ENCODE measurements at regions not wholly inside any gene's neighbourhood (a gene's known extent, or its start where the extent isn't known, plus 50 kb on each side); places are given as distances from the start of the nearest gene placed in this dataset.
"Not testable (repeated sequence)": the region's sequence is repeated elsewhere in the genome, so short reads cannot be mapped to it uniquely, and the experiment has no call there.

GRCh38 chr3:161641287-161641686 lies 144.7 kb downstream of the OTOL1 start:
- H3K9me3 Mint-ChIP-seq: peaks cover 3% of the 10 kb centered on the region
- H3K36me3 Mint-ChIP-seq (ENCODE audit: low read depth): no peaks in the 10 kb centered on the region
- no peak overlapping the region for H3K27ac Mint-ChIP-seq
- H3K27me3 Mint-ChIP-seq: no peaks in the 10 kb centered on the region
- H3K4me1 Mint-ChIP-seq (ENCODE audit: low read depth): no peaks in the 10 kb centered on the region
- no peak overlapping the region for H3K4me3 Mint-ChIP-seq

- H3K27ac Mint-ChIP-seq: no peak overlapping the region
These were observed 148.5 kb downstream of the OTOL1 start for GRCh38 chr3:161644891-161645635.

GRCh38 chr3:161647936-161648470 lies 151.4 kb downstream of the OTOL1 start:
- Mint-ChIP-seq H3K4me3 (no peak overlapping the region), H3K9me3 (peaks cover 3% of the 10 kb centered on the region), H3K36me3 (ENCODE audit: low read depth) (no peaks in the 10 kb centered on the region), H3K27ac (no peak overlapping the region), H3K27me3 (no peaks in the 10 kb centered on the region), H3K4me1 (ENCODE audit: low read depth) (no peaks in the 10 kb centered on the region)

More at GRCh38 chr3:161644891-161645635, 148.5 kb downstream of the OTOL1 start:
- Mint-ChIP-seq H3K4me1 (ENCODE audit: low read depth) (no peaks in the 10 kb centered on the region), H3K27me3 (no peaks in the 10 kb centered on the region), H3K4me3 (no peak overlapping the region), H3K36me3 (ENCODE audit: low read depth) (no peaks in the 10 kb centered on the region), H3K9me3 (peaks cover 3% of the 10 kb centered on the region)

GRCh38 chr3:161649900-161650484 lies 153.4 kb downstream of the OTOL1 start:
- no peak overlapping the region for H3K27ac Mint-ChIP-seq
- H3K4me1 Mint-ChIP-seq (ENCODE audit: low read depth): no peaks in the 10 kb centered on the region
- no peak overlapping the region for H3K4me3 Mint-ChIP-seq
- H3K27me3 Mint-ChIP-seq: no peaks in the 10 kb centered on the region
- H3K9me3 Mint-ChIP-seq: peaks cover 3% of the 10 kb centered on the region
- H3K36me3 Mint-ChIP-seq (ENCODE audit: low read depth): no peaks in the 10 kb centered on the region

- H3K4me1 Mint-ChIP-seq (ENCODE audit: low read depth): no peaks in the 10 kb centered on the region
- H3K36me3 Mint-ChIP-seq (ENCODE audit: low read depth): no peaks in the 10 kb centered on the region
- no peak overlapping the region for H3K4me3 Mint-ChIP-seq
- H3K27me3 Mint-ChIP-seq: no peaks in the 10 kb centered on the region
- no peaks in the 10 kb centered on the region for H3K9me3 Mint-ChIP-seq
- H3K27ac Mint-ChIP-seq: no peak overlapping the region
These were observed 161.2 kb downstream of the OTOL1 start for GRCh38 chr3:161657786-161658185.

GRCh38 chr3:161671141-161671540 lies 174.5 kb downstream of the OTOL1 start:
- no peak overlapping the region for H3K4me3 Mint-ChIP-seq
- peaks cover 10% of the 10 kb centered on the region for H3K9me3 Mint-ChIP-seq
- H3K27me3 Mint-ChIP-seq: no peaks in the 10 kb centered on the region
- H3K4me1 Mint-ChIP-seq (ENCODE audit: low read depth): no peaks in the 10 kb centered on the region
- no peaks in the 10 kb centered on the region for H3K36me3 Mint-ChIP-seq (ENCODE audit: low read depth)
- no peak overlapping the region for H3K27ac Mint-ChIP-seq

- Mint-ChIP-seq H3K27me3 (no peaks in the 10 kb centered on the region), H3K4me3 (no peak overlapping the region), H3K36me3 (ENCODE audit: low read depth) (no peaks in the 10 kb centered on the region), H3K27ac (no peak overlapping the region), H3K4me1 (ENCODE audit: low read depth) (no peaks in the 10 kb centered on the region), H3K9me3 (peaks cover 10% of the 10 kb centered on the region)
These were observed 175.9 kb downstream of the OTOL1 start for GRCh38 chr3:161672478-161672877.

- no peaks in the 10 kb centered on the region for H3K36me3 Mint-ChIP-seq (ENCODE audit: low read depth)
These were observed 177.3 kb downstream of the OTOL1 start for GRCh38 chr3:161673866-161674265.

GRCh38 chr3:161674402-161674801 lies 177.8 kb downstream of the OTOL1 start:
- H3K27me3 Mint-ChIP-seq: no peaks in the 10 kb centered on the region
- H3K4me1 Mint-ChIP-seq (ENCODE audit: low read depth): no peaks in the 10 kb centered on the region
- no peak overlapping the region for H3K27ac Mint-ChIP-seq
- H3K4me3 Mint-ChIP-seq: no peak overlapping the region
- no peaks in the 10 kb centered on the region for H3K36me3 Mint-ChIP-seq (ENCODE audit: low read depth)
- peaks cover 10% of the 10 kb centered on the region for H3K9me3 Mint-ChIP-seq

More at GRCh38 chr3:161673866-161674265, 177.3 kb downstream of the OTOL1 start:
- H3K27ac Mint-ChIP-seq: no peak overlapping the region
- H3K4me3 Mint-ChIP-seq: no peak overlapping the region
- no peaks in the 10 kb centered on the region for H3K27me3 Mint-ChIP-seq
- no peaks in the 10 kb centered on the region for H3K4me1 Mint-ChIP-seq (ENCODE audit: low read depth)
- peaks cover 10% of the 10 kb centered on the region for H3K9me3 Mint-ChIP-seq

GRCh38 chr3:161681831-161682230 lies 185.2 kb downstream of the OTOL1 start:
- H3K27me3 Mint-ChIP-seq; H3K9me3 Mint-ChIP-seq; H3K36me3 Mint-ChIP-seq (ENCODE audit: low read depth); H3K4me3 Mint-ChIP-seq; H3K27ac Mint-ChIP-seq; H3K4me1 Mint-ChIP-seq (ENCODE audit: low read depth): not testable (repeated sequence)

- Mint-ChIP-seq H3K27ac (no peak overlapping the region), H3K4me1 (ENCODE audit: low read depth) (no peaks in the 10 kb centered on the region), H3K36me3 (ENCODE audit: low read depth) (no peaks in the 10 kb centered on the region), H3K27me3 (no peaks in the 10 kb centered on the region), H3K9me3 (peaks cover 9% of the 10 kb centered on the region), H3K4me3 (no peak overlapping the region)
These were observed 186.1 kb downstream of the OTOL1 start for GRCh38 chr3:161682715-161683114.

GRCh38 chr3:161689584-161690298 lies 193.1 kb downstream of the OTOL1 start:
- H3K36me3 Mint-ChIP-seq (ENCODE audit: low read depth): no peaks in the 10 kb centered on the region
- no peak overlapping the region for H3K4me3 Mint-ChIP-seq
- no peak overlapping the region for H3K27ac Mint-ChIP-seq
- H3K9me3 Mint-ChIP-seq: peaks cover 5% of the 10 kb centered on the region
- H3K27me3 Mint-ChIP-seq: no peaks in the 10 kb centered on the region
- no peaks in the 10 kb centered on the region for H3K4me1 Mint-ChIP-seq (ENCODE audit: low read depth)

- Mint-ChIP-seq H3K4me3 (no peak overlapping the region), H3K27me3 (no peaks in the 10 kb centered on the region), H3K9me3 (peaks cover 5% of the 10 kb centered on the region), H3K36me3 (ENCODE audit: low read depth) (no peaks in the 10 kb centered on the region), H3K4me1 (ENCODE audit: low read depth) (no peaks in the 10 kb centered on the region), H3K27ac (no peak overlapping the region)
These were observed 193.7 kb downstream of the OTOL1 start for GRCh38 chr3:161690299-161690620.

- no peak overlapping the region for H3K27ac Mint-ChIP-seq
- H3K4me1 Mint-ChIP-seq (ENCODE audit: low read depth): no peaks in the 10 kb centered on the region
- H3K27me3 Mint-ChIP-seq: no peaks in the 10 kb centered on the region
- H3K4me3 Mint-ChIP-seq: no peak overlapping the region
- H3K9me3 Mint-ChIP-seq: no peaks in the 10 kb centered on the region
- no peaks in the 10 kb centered on the region for H3K36me3 Mint-ChIP-seq (ENCODE audit: low read depth)
These were observed 195.1 kb downstream of the OTOL1 start for GRCh38 chr3:161691677-161692076.
